Amniotic stem cell (primary cell): ENCODE measurements at regions not wholly inside any gene's neighbourhood (a gene's known extent, or its start where the extent isn't known, plus 50 kb on each side); places are given as distances from the start of the nearest gene placed in this dataset.

ENCODE experiments used
- DNase-seq: peaks from one replicate; lab custom pipeline; 2025; lab: John Stamatoyannopoulos, UW

- peak; percentile 70 for DNase-seq
Measured at GRCh38 chr12:87930033-87930432, 99.2 kb downstream of the C12orf50 start.

GRCh38 chr12:87929346-87929745 lies 99.9 kb downstream of the C12orf50 start:
- DNase-seq: no peak

DNA sequence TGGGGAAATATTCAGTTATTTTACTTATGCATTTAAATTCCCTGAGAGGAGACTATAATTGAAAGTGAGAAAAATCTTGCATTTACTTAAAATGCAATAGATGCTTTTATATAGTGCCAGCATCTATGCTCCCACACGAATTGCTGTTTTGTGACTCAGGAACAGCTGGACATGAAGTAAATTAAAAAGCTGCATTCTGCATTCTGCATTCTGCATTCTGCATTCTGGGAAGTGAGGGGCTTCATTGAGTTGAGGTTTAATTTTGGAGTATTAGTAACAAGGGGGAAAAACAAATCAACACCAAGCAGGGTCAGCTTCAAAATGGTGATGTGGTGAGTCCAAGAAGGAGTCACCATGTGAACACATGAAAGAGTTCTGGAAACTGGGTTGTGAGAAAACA lies 101.2 kb downstream of the C12orf50 start:
- DNase-seq: no peak

GRCh38 chr12:87925021-87925420 lies 104.2 kb downstream of the C12orf50 start:
- no peak for DNase-seq

DNA sequence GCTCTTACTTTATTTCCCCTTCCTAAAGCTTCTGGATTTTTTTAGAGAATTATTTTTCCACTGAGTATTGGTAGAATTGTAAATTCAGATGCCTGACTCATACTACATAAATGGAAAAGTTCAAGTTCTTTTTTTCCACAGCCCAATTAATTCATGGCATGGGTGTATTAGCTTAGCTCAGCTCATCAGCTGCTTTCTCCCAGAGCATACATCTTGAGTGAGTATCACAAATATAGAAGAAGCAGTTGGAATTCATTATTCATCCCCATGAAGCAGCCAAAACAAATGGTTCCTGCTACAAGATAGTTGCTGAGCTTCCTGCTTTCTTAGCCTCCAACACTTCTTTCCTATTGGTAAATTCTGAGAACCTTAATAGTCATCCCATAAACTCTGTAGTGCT lies 105.1 kb downstream of the C12orf50 start:
- peak; percentile 34 for DNase-seq

DNA sequence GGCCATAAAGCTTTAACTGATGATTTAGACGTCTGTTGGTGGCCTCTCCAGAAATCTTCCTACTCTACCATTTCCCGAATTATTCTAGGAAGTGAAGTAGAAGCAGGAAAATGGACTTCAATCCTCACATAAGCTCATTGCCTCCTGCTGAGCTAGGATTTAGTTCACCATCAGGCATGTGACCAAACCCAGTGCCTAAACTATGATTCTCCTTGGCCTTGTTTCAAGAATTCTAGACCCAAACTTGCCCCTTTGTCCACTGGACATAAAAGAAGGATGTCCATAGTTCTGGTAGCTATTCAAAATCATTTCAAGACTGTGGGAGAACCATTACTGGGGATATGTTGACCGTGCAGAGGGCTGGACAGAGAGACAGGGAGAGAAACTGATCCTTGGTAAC lies 105.8 kb downstream of the C12orf50 start:
- DNase-seq: no peak

DNA sequence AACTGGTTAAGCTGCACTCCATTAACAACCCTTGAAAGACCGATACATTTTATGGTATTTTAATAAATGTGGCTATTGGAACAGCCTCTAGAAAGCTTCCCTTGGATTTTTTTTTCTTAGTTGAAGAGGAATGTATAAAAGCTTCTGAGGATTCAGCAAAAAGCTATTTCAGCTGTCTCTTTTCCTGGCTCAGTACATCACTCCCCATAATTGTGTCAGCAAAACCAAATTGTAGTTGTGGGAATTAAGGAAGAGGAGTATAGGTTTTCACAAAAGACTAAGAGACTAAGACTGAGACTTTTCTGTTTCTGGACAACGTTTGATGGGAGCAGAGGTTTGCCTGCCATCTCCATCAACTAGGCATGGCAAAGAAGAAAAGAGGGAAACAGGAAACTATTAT lies 106.5 kb downstream of the C12orf50 start:
- no peak for DNase-seq

- no peak for DNase-seq
Measured at GRCh38 chr12:87921621-87922020, 107.6 kb downstream of the C12orf50 start.

DNA sequence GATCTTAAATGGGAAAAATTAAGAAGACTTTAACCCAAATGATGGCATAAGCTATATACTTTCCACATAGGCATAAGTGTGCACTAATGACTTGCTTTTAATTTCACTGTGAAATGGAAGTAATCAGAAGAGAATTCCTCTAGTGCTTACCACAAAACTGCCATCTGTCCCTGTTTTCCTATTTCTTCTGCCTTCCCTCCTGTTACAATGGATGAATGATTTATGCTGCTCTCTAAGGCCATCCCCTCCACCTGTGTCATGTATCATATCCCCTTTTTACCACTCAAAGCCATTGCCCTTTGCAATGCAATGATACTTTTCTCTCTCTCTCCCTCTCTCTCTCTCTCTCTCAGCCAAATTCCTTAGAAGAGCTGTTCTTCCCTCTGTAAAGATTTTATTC lies 109.1 kb downstream of the C12orf50 start:
- DNase-seq: no peak

DNA sequence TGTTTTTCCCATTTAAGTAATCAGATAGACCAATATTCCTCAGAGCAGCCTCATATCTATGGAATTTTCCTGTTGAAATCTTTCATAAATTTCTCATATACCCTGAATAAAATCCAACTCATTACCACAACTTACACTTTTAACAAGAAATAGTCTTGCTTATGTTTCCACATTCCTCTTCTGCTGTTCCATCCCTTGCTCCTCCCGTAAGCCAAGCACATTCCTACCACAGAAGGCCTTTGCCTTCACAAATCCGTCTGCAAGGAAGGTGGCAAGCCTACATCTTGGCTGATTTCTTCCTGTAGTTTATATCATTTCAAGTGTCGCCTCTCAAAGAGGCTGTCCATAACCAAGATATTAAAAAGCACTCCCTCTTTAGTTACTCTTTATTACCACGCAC lies 127.7 kb downstream of the C12orf50 start:
- no peak for DNase-seq

GRCh38 chr12:87897662-87898061 lies 131.5 kb downstream of the C12orf50 start:
- no peak for DNase-seq

GRCh38 chr12:87883806-87884205 lies 145.4 kb downstream of the C12orf50 start:
- DNase-seq: no peak

- DNase-seq: no peak
Measured at GRCh38 chr12:87879141-87879540, 150.1 kb downstream of the C12orf50 start.

- no peak for DNase-seq
Measured at GRCh38 chr12:87870493-87871460, 158.4 kb downstream of the C12orf50 start.

- no peak for DNase-seq
Measured at GRCh38 chr12:87870061-87870460, 159.1 kb downstream of the C12orf50 start.

DNA sequence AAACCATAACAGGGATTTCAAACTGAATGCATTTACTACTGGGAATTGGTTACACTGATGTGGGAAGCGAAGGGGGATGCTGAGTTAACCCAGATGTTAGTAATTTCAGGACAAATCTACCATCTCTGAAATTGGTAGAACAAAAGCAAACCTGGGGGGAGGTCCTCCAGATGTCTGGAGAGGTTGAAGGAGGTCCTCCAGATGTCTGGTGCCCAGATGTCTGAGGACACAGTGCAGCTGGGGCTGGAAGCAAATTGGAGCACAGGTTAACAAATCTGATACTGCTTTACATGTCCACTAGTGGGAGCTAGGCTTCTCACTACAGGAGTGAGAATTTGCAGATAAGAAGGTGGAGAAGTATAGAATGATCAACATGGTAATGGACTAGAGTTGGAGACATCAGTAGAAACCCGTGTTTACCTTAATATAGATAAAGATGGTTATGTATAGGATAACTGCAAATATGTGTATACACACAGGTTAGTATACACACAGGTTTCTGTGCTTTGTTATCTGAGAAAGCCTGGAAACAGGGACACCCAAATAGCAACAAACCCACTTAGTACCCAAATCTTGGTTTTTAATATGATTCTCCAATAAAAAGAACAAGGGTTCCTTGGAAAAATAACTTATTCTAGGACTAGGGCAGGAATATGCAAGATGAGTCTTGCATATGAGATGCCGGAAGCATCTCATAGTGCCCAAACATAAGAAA lies 162.5 kb downstream of the C12orf50 start:
- DNase-seq: no peak

DNA sequence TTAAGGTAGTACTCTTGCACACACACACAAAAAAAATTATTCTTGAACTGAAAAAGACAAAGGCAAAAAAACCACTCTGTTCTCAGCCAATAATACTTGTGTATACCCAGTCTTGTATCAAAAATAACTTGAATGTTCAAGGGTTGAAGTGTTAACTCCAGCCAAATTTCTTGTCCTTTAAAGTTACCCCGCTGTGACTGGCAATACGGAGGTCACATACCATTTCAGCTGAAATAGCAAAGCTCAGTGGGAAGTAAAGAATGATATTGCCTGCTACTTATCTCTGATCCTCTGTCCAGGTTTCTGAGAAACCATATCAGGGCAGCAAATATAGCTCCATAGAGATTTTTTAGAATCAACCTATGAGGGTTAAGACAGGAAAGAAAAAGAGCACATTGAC lies 167.4 kb downstream of the C12orf50 start:
- no peak for DNase-seq

DNA sequence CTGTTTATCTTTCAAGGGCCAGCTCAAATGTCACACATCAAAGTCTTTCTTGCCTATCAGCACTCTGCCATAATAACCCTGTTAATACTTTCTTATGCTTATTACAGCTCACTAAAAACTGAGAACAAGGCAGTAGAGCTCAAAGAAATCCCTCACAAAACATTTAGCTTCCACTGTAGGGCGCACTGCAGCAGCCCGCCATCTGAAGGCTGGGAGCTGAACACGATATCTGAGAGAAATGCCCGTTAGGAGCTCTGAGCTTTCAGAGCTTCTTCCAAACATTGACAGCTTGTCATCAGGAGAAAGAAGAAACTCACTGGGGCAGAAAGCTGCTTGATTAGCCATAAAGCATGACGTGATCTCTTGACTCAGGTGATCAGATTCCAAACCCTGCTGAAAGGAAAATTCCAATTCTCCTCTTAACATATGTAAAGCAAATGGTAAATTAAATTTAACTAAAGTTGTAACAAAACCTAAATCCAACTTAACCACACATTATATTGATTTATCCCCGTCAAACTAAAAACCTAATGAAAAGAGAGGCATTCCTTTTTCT lies 175.7 kb downstream of the C12orf50 start:
- no peak for DNase-seq

GRCh38 chr12:87849074-87849473 lies 180.1 kb downstream of the C12orf50 start:
- DNase-seq: no peak

GRCh38 chr12:87848248-87848868 lies 180.8 kb downstream of the C12orf50 start:
- DNase-seq: peak; percentile 42

GRCh38 chr12:87847147-87847546 lies 182.1 kb downstream of the C12orf50 start:
- DNase-seq: no peak

DNA sequence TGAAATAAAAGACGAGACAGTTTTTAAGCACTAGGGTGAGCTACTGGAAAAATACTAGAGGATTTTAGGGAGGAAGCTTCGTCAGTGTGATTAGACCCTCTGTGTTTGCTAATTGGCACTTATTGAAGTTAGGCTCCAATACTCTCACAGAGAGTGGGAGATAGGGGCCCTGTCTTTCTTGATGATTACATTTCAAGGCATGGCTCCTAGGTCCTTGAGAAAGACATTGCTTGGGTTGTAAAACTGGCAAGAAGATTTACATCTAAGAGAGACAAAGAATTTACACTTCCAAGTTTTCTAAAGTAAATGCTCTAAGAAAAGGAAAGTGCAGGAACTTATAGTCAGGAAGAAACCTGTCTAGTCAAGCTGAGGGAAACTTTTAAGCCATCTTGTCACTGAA lies 183.2 kb downstream of the C12orf50 start:
- DNase-seq: no peak
